Transverse colon (tissue), 4 donors: ENCODE measurements at regions not wholly inside any gene's neighbourhood (a gene's known extent, or its start where the extent isn't known, plus 50 kb on each side); places are given as distances from the start of the nearest gene placed in this dataset.

Experiments used
- DNase-seq: peaks from one replicate; pipeline ENCODE4 v3.0.0-alpha.2; 2019
- H3K27ac ChIP-seq, 4 donors: fragments of 200-600 bp; sonication (generic); 2 replicates each; pipeline ENCODE4 v1.5.1; 2016 to 2018; ENCODE audit warnings: inconsistent platforms in 4 of 4
- H3K27me3 ChIP-seq: fragments of 200-600 bp; sonication (generic); 2 replicates; pipeline ENCODE4 v1.5.1; 2017; ENCODE audit warnings: inconsistent platforms
- H3K36me3 ChIP-seq, 4 donors: fragments of 200-600 bp; sonication (generic); 2 replicates each; pipeline ENCODE4 v1.5.1; 2017 to 2019; ENCODE audit warnings: inconsistent platforms in 4 of 4
- H3K4me1 ChIP-seq, 4 donors: fragments of 200-600 bp; sonication (generic); 2 replicates each; pipeline ENCODE4 v1.5.1; 2017 to 2020; ENCODE audit warnings: inconsistent platforms in 4 of 4
- H3K4me3 ChIP-seq, 4 donors: fragments of 200-600 bp; sonication (generic); 1 replicate in 1 of 4; 2 replicates in 3 of 4; pipeline versions ENCODE4 v1.5.1 to v1.6.1; 2017 to 2019; ENCODE audit warnings: inconsistent platforms in 4 of 4
- H3K9me3 ChIP-seq, 2 donors: fragments of 200-600 bp; sonication (generic); 2 replicates each; pipeline ENCODE4 v1.5.1; 2017 to 2019; ENCODE audit warnings: inconsistent platforms in 2 of 2
- EP300 ChIP-seq: sonication (generic); formaldehyde crosslinking; IDR thresholded peaks from one replicate; pipeline ENCODE4 v1.6.1; 2017; ENCODE audit warnings: antibody characterized with exemption, low read depth
- POLR2A ChIP-seq: fragments of 450-650 bp; IDR thresholded peaks from one replicate; pipeline ENCODE4 v1.6.1; 2016; ENCODE audit warnings: antibody characterized with exemption, mild to moderate bottlenecking, moderate library complexity
- POLR2AphosphoS5 ChIP-seq, 3 donors: sonication (generic); formaldehyde crosslinking; IDR thresholded peaks; one replicate each; pipeline ENCODE4 v1.6.1; 2016; ENCODE audit warnings: antibody characterized with exemption in 3 of 3
- WGBS, 2 donors: methylation state at CpG; one replicate each; pipeline ENCODE4 v1.1.5; 2018; ENCODE audit warnings: low coverage in 1 of 2; 5-methylcytosine and 5-hydroxymethylcytosine counted together
- in situ Hi-C, 4 donors: fragments of 200-750 bp; cut with MboI; loops; one replicate each; pipeline versions ENCODE4 v1.15.0 to v1.15.1; 2017; ENCODE audit warnings: low sequenced_read_pairs in 3 of 4, low pct_ligation_motif_present in 1 of 4, low pct_unique_long_range_greater_than_20kb in 1 of 4
- intact Hi-C: fragments of 100-400 bp; cut with DNase I; formaldehyde crosslinking; loops from one replicate; pipeline ENCODE4 v1.15.1; 2023; ENCODE audit warnings: low total_unique reads
- TF ChIP-seq, protein P1 (sequence below), 5 experiments: fragments of 200-600 bp in 3 of 5; fragments of 450-650 bp in 2 of 5; sonication (generic) in 3 of 5; IDR thresholded peaks; 1 replicate in 2 of 5; 2 replicates in 3 of 5; pipeline ENCODE4 v1.5.1; 2016 to 2017; ENCODE audit warnings: antibody characterized with exemption in 5 of 5, inconsistent platforms in 3 of 5, mild to moderate bottlenecking in 2 of 5, moderate library complexity in 1 of 5

- intact Hi-C loops: no loop called here
Measured at GRCh38 chr6:153373869-153374268, 242.8 kb upstream of the RGS17 start.

GRCh38 chr6:153368131-153368530, 237.0 kb upstream of the RGS17 start:
- intact Hi-C loops: no loop called here
- in situ Hi-C loops: no loop called here
- WGBS, 2 donors: 71 to 80% methylated on average over 3 to 5 of the region's 5 CpGs
- no peak for DNase-seq
- TF ChIP-seq EP300 (no peak), POLR2AphosphoS5 (IDR thresholded peaks at IDR 0.05) (no peak), POLR2A (no peak)
- TF ChIP-seq, protein P1, sequence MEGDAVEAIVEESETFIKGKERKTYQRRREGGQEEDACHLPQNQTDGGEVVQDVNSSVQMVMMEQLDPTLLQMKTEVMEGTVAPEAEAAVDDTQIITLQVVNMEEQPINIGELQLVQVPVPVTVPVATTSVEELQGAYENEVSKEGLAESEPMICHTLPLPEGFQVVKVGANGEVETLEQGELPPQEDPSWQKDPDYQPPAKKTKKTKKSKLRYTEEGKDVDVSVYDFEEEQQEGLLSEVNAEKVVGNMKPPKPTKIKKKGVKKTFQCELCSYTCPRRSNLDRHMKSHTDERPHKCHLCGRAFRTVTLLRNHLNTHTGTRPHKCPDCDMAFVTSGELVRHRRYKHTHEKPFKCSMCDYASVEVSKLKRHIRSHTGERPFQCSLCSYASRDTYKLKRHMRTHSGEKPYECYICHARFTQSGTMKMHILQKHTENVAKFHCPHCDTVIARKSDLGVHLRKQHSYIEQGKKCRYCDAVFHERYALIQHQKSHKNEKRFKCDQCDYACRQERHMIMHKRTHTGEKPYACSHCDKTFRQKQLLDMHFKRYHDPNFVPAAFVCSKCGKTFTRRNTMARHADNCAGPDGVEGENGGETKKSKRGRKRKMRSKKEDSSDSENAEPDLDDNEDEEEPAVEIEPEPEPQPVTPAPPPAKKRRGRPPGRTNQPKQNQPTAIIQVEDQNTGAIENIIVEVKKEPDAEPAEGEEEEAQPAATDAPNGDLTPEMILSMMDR (IDR thresholded peaks at IDR 0.05): no peak
- no peaks in the 10 kb centered on the region for H3K36me3 ChIP-seq
- no peaks in the 10 kb centered on the region for H3K27me3 ChIP-seq
- no peaks in the 10 kb centered on the region for H3K9me3 ChIP-seq
- no peaks in the 10 kb centered on the region for H3K4me1 ChIP-seq
- no peak overlapping the region for H3K4me3 ChIP-seq
- H3K27ac ChIP-seq: no peak overlapping the region

More at GRCh38 chr6:153373869-153374268, 242.8 kb upstream of the RGS17 start:
- no peak for TF ChIP-seq POLR2AphosphoS5 (IDR thresholded peaks at IDR 0.05)
- TF ChIP-seq, protein P1 (IDR thresholded peaks at IDR 0.05): no peak
- Histone ChIP-seq H3K4me3 (no peak overlapping the region), H3K9me3 (no peaks in the 10 kb centered on the region), H3K4me1 (no peaks in the 10 kb centered on the region), H3K36me3 (no peaks in the 10 kb centered on the region), H3K27ac (no peak overlapping the region), H3K27me3 (no peaks in the 10 kb centered on the region)
- in situ Hi-C loops: no loop called here
- 38 to 53% methylated on average over 1 of the region's 1 CpG for WGBS, 2 donors
- no peak for DNase-seq

DNA sequence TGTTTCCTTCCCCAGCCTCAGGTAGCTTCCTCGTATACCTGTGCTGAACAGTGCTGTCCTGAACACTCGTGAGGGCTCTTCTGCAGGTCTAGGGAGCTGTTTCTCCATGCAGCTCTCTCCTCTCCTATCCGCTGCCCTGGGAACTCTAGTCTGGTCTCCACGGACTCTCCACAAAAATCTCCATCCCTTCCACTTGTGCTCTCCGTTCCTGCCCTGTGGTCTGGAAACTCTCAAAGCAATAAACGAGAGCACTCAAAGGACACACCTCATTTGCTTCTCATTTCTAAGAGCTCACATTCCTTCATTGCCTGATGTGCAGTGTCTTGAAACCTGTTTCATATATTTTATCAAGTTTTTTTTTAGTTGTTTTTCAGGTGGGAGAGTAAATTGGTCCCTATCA, 235.9 kb upstream of the RGS17 start:
- DNase-seq: no peak
- H3K4me1 ChIP-seq: no peaks in the 10 kb centered on the region
- in situ Hi-C loops (no loop called here), intact Hi-C loops (no loop called here)
- H3K4me3 ChIP-seq: no peak overlapping the region
- 65 to 66% methylated on average over 6 of the region's 6 CpGs for whole genome bisulfite sequencing, 2 donors
- H3K9me3 ChIP-seq: no peaks in the 10 kb centered on the region
- no peaks in the 10 kb centered on the region for H3K27me3 ChIP-seq
- TF ChIP-seq POLR2AphosphoS5 (IDR thresholded peaks at IDR 0.05) (no peak), EP300 (no peak), POLR2A (no peak)
- TF ChIP-seq, protein P1 (IDR thresholded peaks at IDR 0.05): no peak
- H3K36me3 ChIP-seq: no peaks in the 10 kb centered on the region
- no peak overlapping the region for H3K27ac ChIP-seq

DNA sequence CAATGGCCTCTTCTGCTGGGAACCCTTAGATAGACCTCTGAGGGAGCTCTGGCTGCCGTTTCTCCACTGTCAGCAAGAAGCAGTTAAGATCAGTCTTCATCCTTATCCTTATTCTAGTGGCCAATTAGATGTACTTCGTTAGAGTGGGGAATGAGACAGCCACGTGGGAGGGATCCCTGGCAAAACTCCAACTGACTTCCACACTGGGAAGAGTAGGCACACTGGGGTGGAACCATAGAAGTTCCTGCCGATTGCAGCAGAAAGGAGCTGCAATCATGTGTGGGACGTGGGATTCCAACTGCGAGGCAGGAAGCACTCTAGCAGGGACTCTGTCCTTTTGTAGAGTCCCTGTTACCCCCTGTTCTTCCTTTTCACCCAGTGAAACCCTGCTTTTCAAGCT, 226.3 kb upstream of the RGS17 start:
- TF ChIP-seq, protein P1 (IDR thresholded peaks at IDR 0.05): no peak
- TF ChIP-seq EP300: no peak
- no peak for TF ChIP-seq POLR2AphosphoS5 (IDR thresholded peaks at IDR 0.05)
- no peak for TF ChIP-seq POLR2A
- DNase-seq: no peak
- in situ Hi-C loops (no loop called here), intact Hi-C loops (no loop called here)
- Histone ChIP-seq H3K27me3 (no peaks in the 10 kb centered on the region), H3K4me3 (no peak overlapping the region), H3K36me3 (no peaks in the 10 kb centered on the region), H3K9me3 (no peaks in the 10 kb centered on the region), H3K4me1 (no peaks in the 10 kb centered on the region), H3K27ac (no peak overlapping the region)
- WGBS, 2 donors: 42 to 67% methylated on average over 4 to 6 of the region's 6 CpGs
